ENCODE measurements at regions not wholly inside any gene's neighbourhood (a gene's known extent, or its start where the extent isn't known, plus 50 kb on each side); places are given as distances from the start of the nearest gene placed in this dataset.
"Not testable (repeated sequence)": the region's sequence is repeated elsewhere in the genome, so short reads cannot be mapped to it uniquely, and the experiment has no call there.

DNA sequence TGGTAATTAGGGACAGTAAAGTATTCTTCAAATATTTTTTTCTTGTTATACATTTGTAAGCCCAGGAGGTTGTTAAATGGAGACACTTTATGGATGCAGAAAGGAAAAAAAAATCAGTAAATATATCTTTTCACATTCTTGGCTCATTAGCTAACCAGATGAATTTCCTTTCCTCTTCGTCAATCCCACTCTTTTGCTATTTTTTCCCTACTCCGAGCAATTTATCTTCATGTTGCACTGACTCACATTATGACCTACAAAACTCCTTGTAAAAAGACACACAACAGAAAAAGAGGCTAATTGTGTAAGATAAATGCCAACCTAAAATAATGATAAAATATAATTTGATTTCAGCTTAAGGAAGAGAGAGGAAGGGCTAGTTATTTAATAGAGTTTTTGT is 472.9 kb upstream of the ZNF337 start:
- Histone ChIP-seq H3K9me3 (ENCODE audit: severe bottlenecking) (no peaks in the 10 kb centered on the region), H3K27me3 (ENCODE audit: insufficient read depth, low read depth, severe bottlenecking) (no peaks in the 10 kb centered on the region), H3K27ac (no peak overlapping the region), H3K4me3 (ENCODE audit: low read depth, low read length) (no peak overlapping the region), H3K36me3 (no peaks in the 10 kb centered on the region)
- no peak for DNase-seq
- TF ChIP-seq, protein P1, sequence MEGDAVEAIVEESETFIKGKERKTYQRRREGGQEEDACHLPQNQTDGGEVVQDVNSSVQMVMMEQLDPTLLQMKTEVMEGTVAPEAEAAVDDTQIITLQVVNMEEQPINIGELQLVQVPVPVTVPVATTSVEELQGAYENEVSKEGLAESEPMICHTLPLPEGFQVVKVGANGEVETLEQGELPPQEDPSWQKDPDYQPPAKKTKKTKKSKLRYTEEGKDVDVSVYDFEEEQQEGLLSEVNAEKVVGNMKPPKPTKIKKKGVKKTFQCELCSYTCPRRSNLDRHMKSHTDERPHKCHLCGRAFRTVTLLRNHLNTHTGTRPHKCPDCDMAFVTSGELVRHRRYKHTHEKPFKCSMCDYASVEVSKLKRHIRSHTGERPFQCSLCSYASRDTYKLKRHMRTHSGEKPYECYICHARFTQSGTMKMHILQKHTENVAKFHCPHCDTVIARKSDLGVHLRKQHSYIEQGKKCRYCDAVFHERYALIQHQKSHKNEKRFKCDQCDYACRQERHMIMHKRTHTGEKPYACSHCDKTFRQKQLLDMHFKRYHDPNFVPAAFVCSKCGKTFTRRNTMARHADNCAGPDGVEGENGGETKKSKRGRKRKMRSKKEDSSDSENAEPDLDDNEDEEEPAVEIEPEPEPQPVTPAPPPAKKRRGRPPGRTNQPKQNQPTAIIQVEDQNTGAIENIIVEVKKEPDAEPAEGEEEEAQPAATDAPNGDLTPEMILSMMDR (IDR thresholded peaks at IDR 0.05; ENCODE audit: low read depth, low read length), result no peak

DNA sequence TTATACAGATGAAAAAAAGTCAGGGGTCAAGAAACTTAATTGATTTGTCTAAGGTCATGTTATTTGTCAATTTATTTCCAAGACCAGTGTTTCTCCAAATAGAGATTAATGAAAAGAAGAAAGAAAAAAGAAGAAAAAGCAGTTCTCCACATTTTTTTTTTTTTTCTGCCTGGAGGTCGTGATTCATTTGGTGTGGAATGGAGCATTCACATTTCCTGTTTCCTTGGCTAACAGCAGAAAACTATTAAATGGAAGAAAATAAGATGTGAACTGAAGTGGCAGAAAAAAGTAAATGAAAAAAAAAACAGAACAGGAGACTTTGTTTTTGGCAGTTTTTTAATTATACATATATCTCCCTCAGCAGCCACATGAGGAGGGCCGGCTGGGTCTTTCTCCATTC is 470.8 kb upstream of the ZNF337 start:
- Histone ChIP-seq H3K36me3 (no peaks in the 10 kb centered on the region), H3K27me3 (ENCODE audit: insufficient read depth, low read depth, severe bottlenecking) (no peaks in the 10 kb centered on the region), H3K9me3 (ENCODE audit: severe bottlenecking) (no peaks in the 10 kb centered on the region), H3K4me3 (ENCODE audit: low read depth, low read length) (no peak overlapping the region), H3K27ac (no peak overlapping the region)
- TF ChIP-seq, protein P1 (IDR thresholded peaks at IDR 0.05; ENCODE audit: low read depth, low read length), result no peak
- no peak for DNase-seq

DNA sequence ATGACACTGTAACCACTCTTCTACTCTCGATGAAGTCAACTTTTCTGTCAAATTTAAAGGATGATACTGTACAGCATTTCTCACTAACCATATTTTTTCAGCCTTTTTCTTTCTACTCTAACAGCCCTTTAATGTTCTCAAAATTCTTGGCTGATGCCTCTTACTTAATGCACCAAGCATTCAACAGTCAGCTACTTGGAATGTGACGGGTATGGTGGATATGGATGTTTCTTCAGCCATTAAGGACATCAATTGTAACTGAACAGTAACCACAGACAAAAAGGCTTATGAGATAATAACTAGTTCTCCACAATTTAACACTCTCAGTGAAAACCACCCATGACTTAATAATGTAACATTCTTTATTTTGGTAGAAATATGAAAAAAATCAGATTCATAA is 467.2 kb upstream of the ZNF337 start:
- Histone ChIP-seq H3K4me3 (ENCODE audit: low read depth, low read length) (no peak overlapping the region), H3K27ac (no peak overlapping the region), H3K27me3 (ENCODE audit: insufficient read depth, low read depth, severe bottlenecking) (no peaks in the 10 kb centered on the region), H3K36me3 (no peaks in the 10 kb centered on the region), H3K9me3 (ENCODE audit: severe bottlenecking) (no peaks in the 10 kb centered on the region)
- TF ChIP-seq, protein P1 (IDR thresholded peaks at IDR 0.05; ENCODE audit: low read depth, low read length), result no peak
- no peak for DNase-seq

DNA sequence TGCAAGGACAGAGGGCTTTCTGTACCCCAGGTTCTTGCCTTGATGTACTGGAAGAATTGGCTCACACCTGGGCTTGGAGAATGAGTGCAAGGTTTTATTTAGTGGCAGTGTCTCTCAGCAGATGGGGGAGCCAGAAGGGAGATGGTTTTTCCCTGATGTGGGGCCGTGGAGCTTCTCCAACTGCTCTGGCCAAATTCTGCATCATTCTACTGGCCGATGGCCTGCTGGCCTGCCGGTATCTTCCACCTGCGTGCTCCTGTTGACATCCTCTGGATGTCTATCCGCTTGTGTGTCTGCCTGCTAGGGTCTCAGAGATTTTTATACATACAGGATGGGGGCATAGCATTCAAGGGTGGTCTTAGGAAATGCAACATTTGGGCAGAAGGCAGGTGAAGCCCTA is 466.5 kb upstream of the ZNF337 start:
- not testable (repeated sequence) for H3K4me3 ChIP-seq (ENCODE audit: low read depth, low read length); H3K27ac ChIP-seq

DNA sequence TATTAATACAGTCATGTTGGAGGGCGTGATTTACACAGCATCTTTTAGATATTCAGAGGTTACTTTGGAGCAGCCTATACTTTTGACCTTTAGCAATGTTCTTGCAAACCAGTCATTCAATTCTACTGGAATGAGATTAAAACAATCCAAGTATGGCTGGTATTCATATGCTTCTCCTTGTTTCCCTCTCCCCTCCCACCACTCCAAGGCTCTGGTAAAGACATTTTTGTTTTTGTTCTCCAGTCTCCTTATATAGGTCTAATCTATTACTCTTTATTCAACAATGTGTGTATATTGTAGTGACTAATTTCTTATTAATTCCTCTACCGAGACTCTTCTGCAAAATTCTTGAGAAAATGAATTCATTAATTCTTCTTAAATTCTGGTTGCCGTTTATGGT is 465.1 kb upstream of the ZNF337 start:
- not testable (repeated sequence) for H3K4me3 ChIP-seq (ENCODE audit: low read depth, low read length); DNase-seq; H3K36me3 ChIP-seq; H3K27me3 ChIP-seq (ENCODE audit: insufficient read depth, low read depth, severe bottlenecking); H3K9me3 ChIP-seq (ENCODE audit: severe bottlenecking); H3K27ac ChIP-seq

More for the DNA sequence above, 466.5 kb upstream of the ZNF337 start:
- H3K36me3 ChIP-seq; H3K9me3 ChIP-seq (ENCODE audit: severe bottlenecking); DNase-seq; H3K27me3 ChIP-seq (ENCODE audit: insufficient read depth, low read depth, severe bottlenecking): not testable (repeated sequence)

DNA sequence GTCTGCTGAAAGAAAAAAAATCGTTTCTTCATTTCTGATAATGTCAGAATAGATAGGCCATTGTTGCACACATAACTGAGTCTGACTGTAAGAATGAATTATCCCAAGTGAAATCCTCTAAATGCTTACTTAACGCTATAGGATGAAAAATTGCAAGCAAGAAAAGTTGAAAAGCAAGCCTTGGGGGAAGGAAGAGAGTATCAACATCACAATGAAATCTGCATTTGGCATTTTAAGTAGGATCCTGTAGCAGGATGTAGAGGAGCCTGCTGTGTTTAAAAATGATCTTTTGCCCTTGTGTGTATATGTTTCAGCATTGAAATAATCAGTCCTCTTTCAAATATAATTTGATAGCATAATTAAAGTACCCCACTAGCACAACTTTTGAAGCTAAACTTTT is 464.3 kb upstream of the ZNF337 start:
- H3K27me3 ChIP-seq (ENCODE audit: insufficient read depth, low read depth, severe bottlenecking); DNase-seq; H3K4me3 ChIP-seq (ENCODE audit: low read depth, low read length); H3K27ac ChIP-seq; H3K9me3 ChIP-seq (ENCODE audit: severe bottlenecking); H3K36me3 ChIP-seq: not testable (repeated sequence)

DNA sequence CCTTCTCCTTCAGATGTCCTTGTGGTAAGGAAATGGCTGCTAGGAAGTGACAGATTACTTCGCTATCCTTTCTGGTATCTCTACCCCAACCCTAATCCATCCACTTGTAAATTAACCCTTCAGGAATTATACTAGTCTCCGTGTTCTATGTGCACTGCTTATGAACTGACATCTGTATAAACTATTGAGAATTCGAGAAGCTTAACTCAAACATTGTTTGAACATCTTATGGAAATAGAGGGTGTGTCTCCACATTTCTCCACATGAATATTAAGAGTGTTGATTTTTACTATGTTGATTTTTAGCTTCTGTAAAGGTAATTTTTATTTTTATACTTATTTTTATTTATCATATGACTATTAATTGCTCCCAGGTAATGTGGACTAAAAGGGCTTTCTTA is 457.6 kb upstream of the ZNF337 start:
- no peak for DNase-seq
- Histone ChIP-seq H3K4me3 (ENCODE audit: low read depth, low read length) (no peak overlapping the region), H3K27ac (no peak overlapping the region), H3K9me3 (ENCODE audit: severe bottlenecking) (no peaks in the 10 kb centered on the region), H3K27me3 (ENCODE audit: insufficient read depth, low read depth, severe bottlenecking) (no peaks in the 10 kb centered on the region), H3K36me3 (no peaks in the 10 kb centered on the region)
- TF ChIP-seq, protein P1 (IDR thresholded peaks at IDR 0.05; ENCODE audit: low read depth, low read length), result no peak
